GM21723 (cell line): ENCODE measurements at regions not wholly inside any gene's neighbourhood (a gene's known extent, or its start where the extent isn't known, plus 50 kb on each side); places are given as distances from the start of the nearest gene placed in this dataset.

ENCODE experiments used
- ATAC-seq: cut with Tn5 transposase; IDR thresholded peaks from one replicate; pipeline ENCODE4 v1.9.1; 2021; ENCODE audit warnings: mild to moderate bottlenecking, moderate library complexity; ENCODE audit not compliant: unreplicated experiment

- no peak for ATAC-seq
These were observed 806.3 kb downstream of the PDHA2 start for GRCh38 chr4:96646146-96646545.

DNA sequence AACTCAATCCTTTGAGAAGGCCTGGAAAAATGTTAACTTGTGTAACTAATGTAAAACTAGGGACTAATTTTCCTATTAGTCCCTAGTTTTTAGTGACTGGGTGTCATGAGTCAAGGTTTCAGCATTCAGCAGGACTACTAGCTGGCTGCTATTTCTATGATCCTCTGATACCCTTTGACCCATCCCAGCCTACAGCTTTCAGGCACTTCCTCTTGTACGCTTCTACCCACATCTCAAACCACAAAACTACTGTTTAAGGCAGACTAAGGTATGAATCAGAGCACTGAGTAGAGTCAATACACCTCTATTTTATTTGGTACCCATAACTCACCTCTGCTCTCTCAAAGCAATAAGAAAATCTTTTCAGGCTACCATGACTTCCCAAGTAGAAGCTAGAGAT, 809.6 kb downstream of the PDHA2 start:
- ATAC-seq = no peak

GRCh38 chr4:96652158-96652557, 812.3 kb downstream of the PDHA2 start:
- no peak for ATAC-seq

GRCh38 chr4:96652821-96653220, 812.9 kb downstream of the PDHA2 start:
- ATAC-seq = no peak

DNA sequence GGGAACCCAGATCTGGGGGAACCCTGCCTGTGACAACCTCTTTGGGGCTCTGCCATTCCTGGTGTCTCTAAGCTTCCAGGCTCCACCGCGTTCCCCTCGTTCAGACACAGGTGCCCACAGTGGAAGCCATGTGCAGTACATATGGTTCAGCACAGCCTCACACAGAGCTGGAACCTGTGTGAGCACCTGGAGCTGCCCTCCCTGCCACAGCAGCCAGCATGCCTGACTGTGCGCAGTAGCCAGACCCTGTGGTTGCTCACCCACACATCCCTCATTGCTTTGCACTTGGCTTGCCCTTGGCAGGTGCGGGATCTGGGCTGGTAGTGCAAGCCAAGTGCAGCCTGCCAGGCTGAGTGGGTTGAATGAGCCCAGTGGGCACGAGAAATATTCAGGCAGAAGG, 814.2 kb downstream of the PDHA2 start:
- ATAC-seq = no peak

DNA sequence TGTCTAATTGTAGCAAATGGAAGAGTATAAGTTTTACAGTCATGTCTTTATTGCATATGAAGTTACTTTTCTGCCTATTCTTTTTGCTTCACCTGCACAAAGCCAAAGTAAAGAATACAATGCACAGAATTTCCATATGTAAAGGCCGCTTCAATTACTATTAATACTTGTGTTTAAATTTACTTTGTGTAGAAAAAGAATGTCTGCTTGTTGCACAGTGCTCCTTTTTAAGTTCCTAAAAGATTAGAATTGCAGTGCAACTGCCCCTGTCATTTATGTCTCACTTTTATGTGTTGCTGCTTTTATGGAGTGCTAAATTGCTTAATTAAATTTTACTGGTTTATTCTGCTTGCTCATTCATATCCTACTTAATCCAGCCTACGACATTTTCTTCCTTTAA, 830.5 kb downstream of the PDHA2 start:
- no peak for ATAC-seq

GRCh38 chr4:96675416-96675815, 835.5 kb downstream of the PDHA2 start:
- no peak for ATAC-seq

DNA sequence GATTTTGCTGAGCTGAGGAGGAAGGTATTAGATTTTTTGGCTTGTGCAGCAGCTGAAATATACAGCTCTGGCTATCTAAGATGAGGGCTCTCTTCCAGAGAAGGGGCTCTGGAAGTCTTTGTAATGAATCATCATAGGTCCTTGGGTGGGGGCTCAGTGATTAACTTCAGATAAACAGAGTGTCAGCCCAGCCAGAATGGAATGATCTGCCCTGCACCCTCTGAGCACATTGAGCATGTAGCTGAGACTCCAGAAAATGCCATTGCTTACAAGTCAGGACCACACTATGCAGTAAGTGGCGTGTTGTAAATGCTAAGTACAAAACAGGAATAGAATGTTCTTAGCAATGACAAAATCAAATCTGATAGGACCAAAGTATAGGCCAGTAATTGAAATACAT, 836.0 kb downstream of the PDHA2 start:
- ATAC-seq = no peak

- ATAC-seq = no peak
These were observed 837.0 kb downstream of the PDHA2 start for GRCh38 chr4:96676754-96677435.

DNA sequence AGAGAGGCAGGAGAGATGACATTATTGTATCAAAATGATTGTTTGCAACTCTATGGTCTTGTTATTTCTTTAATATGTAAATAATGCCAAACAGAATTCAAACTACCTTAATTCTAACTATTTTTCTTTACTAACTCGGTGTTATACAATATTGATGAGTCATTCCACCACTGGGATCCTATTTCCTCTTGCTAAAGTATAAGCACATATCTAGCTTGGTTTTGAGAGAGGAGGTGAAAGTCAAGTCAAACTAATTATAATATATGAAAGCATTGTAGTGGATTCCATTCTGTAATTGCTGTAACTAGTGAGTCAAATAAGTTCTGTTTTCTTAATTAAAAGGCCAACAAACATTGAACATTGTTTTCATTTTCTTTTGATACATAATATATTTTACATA, 837.6 kb downstream of the PDHA2 start:
- no peak for ATAC-seq

DNA sequence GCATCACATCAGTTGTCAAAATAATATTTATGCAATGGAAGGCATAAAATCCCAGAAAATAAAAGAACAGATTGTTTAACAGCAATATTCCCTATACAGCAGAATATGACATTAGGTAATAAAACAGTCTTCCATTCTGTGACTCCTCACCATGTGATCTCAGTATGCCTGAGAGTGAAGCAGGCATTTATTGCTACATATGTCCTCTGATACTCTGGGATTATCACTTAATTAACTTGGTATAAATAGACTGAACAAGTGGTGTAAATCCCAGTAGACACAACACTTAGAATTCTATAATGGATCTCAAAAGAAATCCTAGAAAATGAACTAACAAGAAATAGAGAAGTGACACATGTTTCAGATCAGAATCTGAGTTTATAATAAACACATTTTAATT, 841.3 kb downstream of the PDHA2 start:
- no peak for ATAC-seq

DNA sequence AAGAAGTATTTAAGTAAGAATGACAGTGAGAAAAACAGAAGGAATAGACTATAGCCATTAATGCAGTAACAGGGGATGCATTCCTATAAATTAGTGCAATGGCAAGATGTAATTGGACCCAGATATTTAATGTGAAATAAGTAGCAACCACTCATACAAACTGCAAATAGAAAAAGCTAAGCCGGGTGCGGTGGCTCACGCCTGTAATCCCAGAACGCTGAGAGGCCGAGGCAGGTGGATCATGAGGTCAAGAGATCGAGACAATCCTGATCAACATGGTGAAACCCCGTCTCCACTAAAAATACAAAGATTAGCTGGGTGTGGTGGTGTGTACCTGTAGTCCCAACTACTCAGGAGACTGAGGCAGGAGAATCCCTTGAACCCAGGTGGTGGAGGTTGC, 845.8 kb downstream of the PDHA2 start:
- ATAC-seq = no peak

DNA sequence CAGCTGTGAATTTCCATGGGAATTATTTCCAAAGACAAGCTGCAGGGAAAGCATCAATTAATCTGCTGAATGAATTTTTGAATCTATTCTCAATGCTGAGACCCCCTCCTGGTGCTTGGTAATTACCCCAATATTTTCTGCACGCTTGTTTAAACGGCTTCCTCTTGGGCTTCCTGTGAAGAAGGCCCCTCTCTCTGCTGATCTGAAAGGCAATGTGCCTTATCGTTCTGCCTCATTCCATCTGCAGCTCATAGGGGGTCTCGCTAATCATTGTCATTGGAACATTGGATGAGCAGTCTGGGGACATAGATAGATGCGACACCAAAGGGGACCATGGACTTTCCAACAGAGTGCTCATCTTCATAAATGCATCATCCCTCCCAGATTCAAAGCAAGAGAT, 851.6 kb downstream of the PDHA2 start:
- ATAC-seq = no peak

- ATAC-seq = no peak
These were observed 858.9 kb downstream of the PDHA2 start for GRCh38 chr4:96698831-96699230.

- no peak for ATAC-seq
These were observed 863.4 kb downstream of the PDHA2 start for GRCh38 chr4:96703265-96703664.

DNA sequence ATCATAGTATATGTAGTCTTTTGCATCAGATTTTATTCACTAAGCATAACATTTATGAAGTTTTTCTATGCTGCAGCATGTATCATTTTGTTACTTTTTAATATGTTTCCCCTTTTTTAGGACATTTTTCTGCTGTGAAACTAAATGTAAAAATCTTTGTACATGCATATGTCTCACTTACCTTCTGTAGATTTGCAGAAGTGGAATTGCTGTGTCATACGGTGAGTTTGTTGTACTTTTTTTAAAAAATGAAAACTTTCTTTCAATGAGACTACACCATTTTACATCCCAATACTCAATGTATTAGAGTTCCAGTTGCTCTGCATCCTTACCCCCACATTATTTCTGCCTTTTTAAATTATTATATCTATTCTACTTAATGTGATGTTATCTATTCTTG, 868.9 kb downstream of the PDHA2 start:
- ATAC-seq = no peak

DNA sequence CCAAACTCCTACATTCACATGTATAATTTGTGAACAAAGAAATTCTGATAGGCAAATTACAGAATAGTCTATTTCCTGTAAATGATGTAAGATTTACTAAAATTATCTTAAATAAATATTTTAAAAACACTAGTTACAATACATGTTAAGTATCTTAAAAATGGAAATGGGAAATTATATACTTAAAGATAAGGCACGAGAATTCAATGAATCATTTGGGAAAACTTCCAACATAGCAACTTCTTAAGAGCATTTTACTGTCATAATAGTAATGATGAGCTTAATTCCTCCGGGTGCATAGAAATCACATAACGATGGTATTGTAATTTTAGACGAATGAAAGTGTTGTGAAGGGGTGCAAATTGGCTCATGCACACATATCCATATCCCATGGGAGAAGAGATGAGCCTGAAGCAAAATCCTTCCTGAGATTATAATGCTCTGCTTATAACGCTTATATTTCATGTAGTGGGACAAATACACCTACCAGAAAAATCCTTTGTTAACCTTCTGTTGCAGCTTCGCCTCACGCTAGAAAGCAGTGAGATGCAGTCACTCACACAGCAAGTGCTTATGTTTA, 873.5 kb downstream of the PDHA2 start:
- ATAC-seq = no peak

- no peak for ATAC-seq
These were observed 889.7 kb downstream of the PDHA2 start for GRCh38 chr4:96729641-96730040.

GRCh38 chr4:96730432-96730831, 890.5 kb downstream of the PDHA2 start:
- no peak for ATAC-seq

DNA sequence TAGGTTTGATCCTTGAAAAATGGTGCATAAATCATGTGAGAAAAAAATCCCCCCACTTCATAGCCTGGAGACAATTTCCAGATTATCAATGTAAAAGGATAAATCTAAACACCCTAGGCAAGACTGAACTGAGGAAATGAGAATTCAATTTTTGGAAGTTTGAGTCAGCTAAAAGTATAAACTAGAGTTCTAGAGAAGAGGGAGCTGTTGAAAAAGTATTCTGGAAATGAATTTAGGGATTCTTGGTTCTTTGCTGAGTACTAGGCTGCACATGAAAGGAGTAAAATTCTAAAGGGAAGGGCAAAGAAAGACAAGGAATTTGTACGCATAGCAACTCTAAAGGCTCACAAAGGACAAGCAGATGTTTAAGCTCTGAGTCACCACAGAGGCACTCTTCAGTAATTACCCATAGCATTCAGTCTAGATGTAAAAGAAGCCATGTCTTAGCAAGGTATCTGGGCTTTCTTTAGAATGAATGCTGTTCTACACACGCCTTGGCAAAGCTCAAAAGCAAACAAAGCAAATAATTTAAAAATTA, 896.5 kb downstream of the PDHA2 start:
- no peak for ATAC-seq

GRCh38 chr4:96739101-96739500, 899.2 kb downstream of the PDHA2 start:
- no peak for ATAC-seq

- ATAC-seq = no peak
These were observed 902.6 kb downstream of the PDHA2 start for GRCh38 chr4:96742332-96743014.
